A549 (cell line): ENCODE measurements at regions not wholly inside any gene's neighbourhood (a gene's known extent, or its start where the extent isn't known, plus 50 kb on each side); places are given as distances from the start of the nearest gene placed in this dataset.

Experiments used
- CBX2 ChIP-seq: fragments of 200-600 bp; sonication (generic); IDR thresholded peaks from 2 replicates; pipeline ENCODE4 v1.6.1; 2016; ENCODE audit warnings: low read depth, mild to moderate bottlenecking, borderline replicate concordance
- CEBPB ChIP-seq, 2 experiments: fragments of >200 bp in 1 of 2; sonication (Bioruptor Twin) in 1 of 2; formaldehyde crosslinking in 1 of 2; IDR thresholded peaks; 2 replicates each; pipeline ENCODE4 v1.6.1; 2012 to 2016
- EP300 ChIP-seq, 2 experiments: fragments of >200 bp; sonication (Bioruptor Twin); formaldehyde crosslinking; IDR thresholded peaks; 2 replicates in 1 of 2; 3 replicates in 1 of 2; pipeline ENCODE4 v1.6.1; 2016 to 2017
- NPAS2 ChIP-seq: fragments of 250-450 bp; sonication (Bioruptor Pico); IDR thresholded peaks from 2 replicates; pipeline ENCODE4 v1.8.0; 2022; ENCODE audit warnings: mild to moderate bottlenecking, moderate library complexity, borderline replicate concordance
- POLR2A ChIP-seq: IDR thresholded peaks from 2 replicates; pipeline ENCODE4 v1.6.1; 2012; ENCODE audit warnings: mild to moderate bottlenecking, low read length
- TF ChIP-seq, protein P1 (sequence below): fragments of >200 bp; sonication (Bioruptor Twin); formaldehyde crosslinking; IDR thresholded peaks from 3 replicates; pipeline ENCODE4 v1.5.1; 2016

DNA sequence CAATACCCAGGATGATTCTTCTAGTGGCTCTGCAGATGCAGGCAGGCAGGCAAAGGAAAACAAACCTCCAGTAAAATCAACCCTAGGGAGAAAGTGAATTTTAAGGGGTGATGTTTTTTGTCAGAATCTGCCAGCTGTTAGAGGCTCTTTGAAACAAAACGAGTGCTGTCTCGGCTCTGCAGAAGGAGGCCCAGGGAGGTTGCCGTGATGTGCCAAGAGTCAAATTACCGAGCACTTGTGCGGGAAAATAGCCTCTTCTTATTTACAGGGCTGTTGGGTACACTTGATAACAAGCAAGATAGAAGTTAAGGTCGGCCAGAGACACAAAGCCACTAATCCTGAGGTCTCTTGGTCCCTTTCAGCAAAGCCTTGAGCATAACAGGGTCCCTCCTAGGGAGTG lies 68.9 kb upstream of the EEF2KMT start:
- TF ChIP-seq POLR2A: no peak
- TF ChIP-seq NPAS2 (CRISPR knock-in tag): no peak
- TF ChIP-seq, protein P1, sequence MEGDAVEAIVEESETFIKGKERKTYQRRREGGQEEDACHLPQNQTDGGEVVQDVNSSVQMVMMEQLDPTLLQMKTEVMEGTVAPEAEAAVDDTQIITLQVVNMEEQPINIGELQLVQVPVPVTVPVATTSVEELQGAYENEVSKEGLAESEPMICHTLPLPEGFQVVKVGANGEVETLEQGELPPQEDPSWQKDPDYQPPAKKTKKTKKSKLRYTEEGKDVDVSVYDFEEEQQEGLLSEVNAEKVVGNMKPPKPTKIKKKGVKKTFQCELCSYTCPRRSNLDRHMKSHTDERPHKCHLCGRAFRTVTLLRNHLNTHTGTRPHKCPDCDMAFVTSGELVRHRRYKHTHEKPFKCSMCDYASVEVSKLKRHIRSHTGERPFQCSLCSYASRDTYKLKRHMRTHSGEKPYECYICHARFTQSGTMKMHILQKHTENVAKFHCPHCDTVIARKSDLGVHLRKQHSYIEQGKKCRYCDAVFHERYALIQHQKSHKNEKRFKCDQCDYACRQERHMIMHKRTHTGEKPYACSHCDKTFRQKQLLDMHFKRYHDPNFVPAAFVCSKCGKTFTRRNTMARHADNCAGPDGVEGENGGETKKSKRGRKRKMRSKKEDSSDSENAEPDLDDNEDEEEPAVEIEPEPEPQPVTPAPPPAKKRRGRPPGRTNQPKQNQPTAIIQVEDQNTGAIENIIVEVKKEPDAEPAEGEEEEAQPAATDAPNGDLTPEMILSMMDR: no peak
- TF ChIP-seq EP300 (IDR thresholded peaks at IDR 0.05): no peak
- TF ChIP-seq CEBPB (IDR thresholded peaks at IDR 0.05): no peak
- TF ChIP-seq CBX2: no peak
